Gastrocnemius medialis (tissue), 4 donors: ENCODE measurements at regions not wholly inside any gene's neighbourhood (a gene's known extent, or its start where the extent isn't known, plus 50 kb on each side); places are given as distances from the start of the nearest gene placed in this dataset.

Experiments used
- ATAC-seq, 2 donors: fragments of 150-250 bp; one replicate each; pipeline ENCODE4 v1.9.1; 2016
- DNase-seq, 2 donors: peaks; one replicate each; pipeline ENCODE4 v3.0.0-alpha.2; 2019
- H3K27ac ChIP-seq, 4 donors: fragments of 200-600 bp; sonication (generic); 1 replicate in 1 of 4; 2 replicates in 3 of 4; pipeline ENCODE4 v1.5.1; 2016 to 2018; ENCODE audit warnings: mild to moderate bottlenecking in 2 of 4, moderate library complexity in 1 of 4
- H3K27me3 ChIP-seq, 3 donors: fragments of 200-600 bp; sonication (generic) in 2 of 3; 1 replicate in 1 of 3; 2 replicates in 2 of 3; pipeline versions ENCODE4 v1.5.1 to v1.6.0; 2016 to 2019; ENCODE audit warnings: mild to moderate bottlenecking in 1 of 3, moderate library complexity in 1 of 3
- H3K36me3 ChIP-seq, 2 donors: fragments of 200-600 bp; sonication (generic) in 1 of 2; one replicate each; pipeline ENCODE4 v1.5.1; 2017 to 2018
- H3K4me1 ChIP-seq, 2 donors: fragments of 200-600 bp; sonication (generic) in 1 of 2; one replicate each; pipeline ENCODE4 v1.5.1; 2016 to 2017; ENCODE audit warnings: mild to moderate bottlenecking in 2 of 2
- H3K4me3 ChIP-seq, 4 donors: fragments of 200-600 bp; sonication (generic) in 3 of 4; 1 replicate in 1 of 4; 2 replicates in 3 of 4; pipeline ENCODE4 v1.5.1; 2016 to 2019; ENCODE audit warnings: mild to moderate bottlenecking in 2 of 4
- H3K9me3 ChIP-seq, 3 donors: fragments of 200-600 bp; sonication (generic) in 2 of 3; 1 replicate in 1 of 3; 2 replicates in 2 of 3; pipeline ENCODE4 v1.5.1; 2016 to 2019
- POLR2A ChIP-seq, 2 donors: fragments of 450-650 bp; IDR thresholded peaks; one replicate each; pipeline ENCODE4 v1.6.1; 2017; ENCODE audit warnings: antibody characterized with exemption in 2 of 2, mild to moderate bottlenecking in 2 of 2, moderate library complexity in 2 of 2
- in situ Hi-C, 4 donors: fragments of 200-750 bp; cut with MboI; loops; one replicate each; pipeline versions ENCODE4 v1.15.0 to v1.8.0; 2017; ENCODE audit warnings: low sequenced_read_pairs in 4 of 4
- intact Hi-C: fragments of 100-400 bp; cut with DNase I; formaldehyde crosslinking; loops from one replicate; pipeline ENCODE4 v1.15.1; 2023; ENCODE audit warnings: low total_unique reads
- TF ChIP-seq, protein P1 (sequence below), 5 experiments: fragments of 450-650 bp in 3 of 5; fragments of 200-600 bp in 2 of 5; sonication (generic) in 2 of 5; IDR thresholded peaks in 4 of 5; conservative IDR thresholded peaks in 1 of 5; 1 replicate in 4 of 5; 2 replicates in 1 of 5; pipeline ENCODE4 v1.5.1; 2016 to 2019; ENCODE audit warnings: antibody characterized with exemption in 5 of 5, mild to moderate bottlenecking in 3 of 5, moderate library complexity in 3 of 5

DNA sequence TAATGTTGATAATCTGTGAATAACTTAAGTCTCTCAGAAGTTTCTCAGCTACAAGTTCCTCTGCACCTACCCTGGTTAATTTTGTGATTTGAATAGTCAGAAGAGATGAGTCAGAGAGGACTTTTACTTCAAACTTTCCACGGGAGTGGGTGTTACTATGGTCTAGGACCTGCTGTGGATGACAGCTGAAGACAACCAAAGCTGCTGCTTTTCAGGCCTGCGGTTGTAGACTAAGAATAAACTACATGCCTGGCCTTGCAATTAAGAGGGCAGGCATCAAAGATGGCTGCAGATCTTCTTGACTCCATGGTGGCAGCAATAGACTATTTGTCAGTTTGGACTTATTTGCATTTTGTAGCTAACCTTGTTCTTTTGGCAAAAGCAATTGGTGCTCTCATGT lies 227.1 kb upstream of the KRR1 start:
- ATAC-seq (no peak), DNase-seq (no peak)
- Histone ChIP-seq H3K4me3 (no peak overlapping the region), H3K27ac (no peak overlapping the region), H3K36me3 (no peaks in the 10 kb centered on the region), H3K4me1 (no peaks in the 10 kb centered on the region), H3K9me3 (no peaks in the 10 kb centered on the region), H3K27me3 (no peaks in the 10 kb centered on the region)
- intact Hi-C loops = no loop called here
- in situ Hi-C loops = no loop called here
- TF ChIP-seq, protein P1, sequence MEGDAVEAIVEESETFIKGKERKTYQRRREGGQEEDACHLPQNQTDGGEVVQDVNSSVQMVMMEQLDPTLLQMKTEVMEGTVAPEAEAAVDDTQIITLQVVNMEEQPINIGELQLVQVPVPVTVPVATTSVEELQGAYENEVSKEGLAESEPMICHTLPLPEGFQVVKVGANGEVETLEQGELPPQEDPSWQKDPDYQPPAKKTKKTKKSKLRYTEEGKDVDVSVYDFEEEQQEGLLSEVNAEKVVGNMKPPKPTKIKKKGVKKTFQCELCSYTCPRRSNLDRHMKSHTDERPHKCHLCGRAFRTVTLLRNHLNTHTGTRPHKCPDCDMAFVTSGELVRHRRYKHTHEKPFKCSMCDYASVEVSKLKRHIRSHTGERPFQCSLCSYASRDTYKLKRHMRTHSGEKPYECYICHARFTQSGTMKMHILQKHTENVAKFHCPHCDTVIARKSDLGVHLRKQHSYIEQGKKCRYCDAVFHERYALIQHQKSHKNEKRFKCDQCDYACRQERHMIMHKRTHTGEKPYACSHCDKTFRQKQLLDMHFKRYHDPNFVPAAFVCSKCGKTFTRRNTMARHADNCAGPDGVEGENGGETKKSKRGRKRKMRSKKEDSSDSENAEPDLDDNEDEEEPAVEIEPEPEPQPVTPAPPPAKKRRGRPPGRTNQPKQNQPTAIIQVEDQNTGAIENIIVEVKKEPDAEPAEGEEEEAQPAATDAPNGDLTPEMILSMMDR (IDR thresholded peaks at IDR 0.05 in 4 of 5, conservative IDR thresholded peaks at IDR 0.05 in 1 of 5) = no peak
- TF ChIP-seq POLR2A (IDR thresholded peaks at IDR 0.05) = no peak

DNA sequence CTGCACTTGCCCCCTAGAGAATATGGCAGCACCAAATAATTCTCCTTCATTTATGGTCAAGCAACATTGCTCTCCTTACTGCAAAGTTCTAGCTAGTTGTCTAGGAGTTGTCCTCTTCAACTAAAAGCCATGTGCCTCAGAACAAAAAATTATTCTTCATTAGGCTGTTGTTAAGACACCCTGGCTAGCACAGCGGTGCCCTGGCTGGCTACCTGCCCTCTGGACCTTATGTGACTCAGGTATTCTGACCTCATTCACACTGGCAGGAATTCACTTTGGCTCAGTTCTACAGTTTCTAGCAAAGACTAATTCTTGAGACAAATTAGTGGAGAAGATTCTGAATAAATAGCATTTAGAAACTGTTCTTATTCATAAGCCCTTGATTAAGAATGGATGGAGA lies 224.4 kb upstream of the KRR1 start:
- Histone ChIP-seq H3K4me3 (no peak overlapping the region), H3K9me3 (no peaks in the 10 kb centered on the region), H3K4me1 (no peaks in the 10 kb centered on the region), H3K36me3 (no peaks in the 10 kb centered on the region), H3K27ac (no peak overlapping the region), H3K27me3 (no peaks in the 10 kb centered on the region)
- intact Hi-C loops = no loop called here
- DNase-seq (no peak), ATAC-seq (no peak)
- no peak for TF ChIP-seq POLR2A (IDR thresholded peaks at IDR 0.05)
- TF ChIP-seq, protein P1 (IDR thresholded peaks at IDR 0.05 in 4 of 5, conservative IDR thresholded peaks at IDR 0.05 in 1 of 5) = no peak
- in situ Hi-C loops = no loop called here

DNA sequence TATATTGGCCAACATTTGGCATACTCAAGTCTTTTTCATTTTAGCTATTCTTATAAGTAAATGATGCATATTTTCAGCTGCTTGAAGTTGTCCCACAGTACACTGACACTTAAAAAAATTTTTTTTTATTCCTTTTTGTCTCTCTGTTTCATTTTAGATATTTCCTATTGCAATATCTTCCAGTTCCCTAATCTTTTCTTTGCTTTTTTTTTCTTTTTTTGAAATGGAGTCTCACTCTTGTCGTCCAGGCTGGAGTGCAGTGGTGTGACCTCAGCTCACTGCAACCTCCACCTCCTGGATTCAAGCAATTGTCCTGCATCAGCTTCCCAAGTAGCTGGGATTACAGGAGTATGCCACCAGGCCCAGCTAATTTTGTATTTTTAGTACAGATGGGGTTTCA lies 217.4 kb upstream of the KRR1 start:
- ATAC-seq (no peak), DNase-seq (no peak)
- Histone ChIP-seq H3K36me3 (no peaks in the 10 kb centered on the region), H3K9me3 (no peaks in the 10 kb centered on the region), H3K27me3 (no peaks in the 10 kb centered on the region), H3K27ac (no peak overlapping the region), H3K4me3 (no peak overlapping the region), H3K4me1 (peaks cover 0 to 14% of the 10 kb centered on the region in 2 donors)
- TF ChIP-seq, protein P1 (IDR thresholded peaks at IDR 0.05 in 4 of 5, conservative IDR thresholded peaks at IDR 0.05 in 1 of 5) = no peak
- no peak for TF ChIP-seq POLR2A (IDR thresholded peaks at IDR 0.05)
- intact Hi-C loops = no loop called here
- in situ Hi-C loops = no loop called here

DNA sequence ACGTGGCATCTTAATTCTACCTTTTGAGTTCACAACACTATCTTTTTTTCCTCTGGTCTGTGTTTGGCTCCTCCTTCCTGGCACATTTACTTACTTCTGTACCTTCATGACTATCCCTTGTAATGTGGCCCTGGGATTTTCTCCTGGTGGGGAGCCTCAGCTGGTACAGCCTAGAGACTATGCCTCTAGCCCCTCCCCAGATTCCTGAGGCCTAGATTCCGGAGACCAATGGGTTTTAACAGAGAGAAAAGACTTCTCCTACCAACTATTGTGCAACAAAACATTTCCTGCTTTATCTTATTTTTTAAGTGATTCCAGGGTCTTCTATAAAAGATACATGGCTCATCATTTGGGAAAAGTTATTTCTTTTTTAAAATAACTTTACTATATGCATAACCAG lies 216.2 kb upstream of the KRR1 start:
- Histone ChIP-seq H3K4me1 (peaks cover 0 to 24% of the 10 kb centered on the region in 2 donors), H3K4me3 (no peak overlapping the region), H3K36me3 (no peaks in the 10 kb centered on the region), H3K9me3 (no peaks in the 10 kb centered on the region), H3K27me3 (no peaks in the 10 kb centered on the region), H3K27ac (no peak overlapping the region)
- no peak for TF ChIP-seq POLR2A (IDR thresholded peaks at IDR 0.05)
- TF ChIP-seq, protein P1 (IDR thresholded peaks at IDR 0.05 in 4 of 5, conservative IDR thresholded peaks at IDR 0.05 in 1 of 5) = no peak
- in situ Hi-C loops = no loop called here
- DNase-seq = no peak
- intact Hi-C loops = no loop called here
- ATAC-seq = no peak

DNA sequence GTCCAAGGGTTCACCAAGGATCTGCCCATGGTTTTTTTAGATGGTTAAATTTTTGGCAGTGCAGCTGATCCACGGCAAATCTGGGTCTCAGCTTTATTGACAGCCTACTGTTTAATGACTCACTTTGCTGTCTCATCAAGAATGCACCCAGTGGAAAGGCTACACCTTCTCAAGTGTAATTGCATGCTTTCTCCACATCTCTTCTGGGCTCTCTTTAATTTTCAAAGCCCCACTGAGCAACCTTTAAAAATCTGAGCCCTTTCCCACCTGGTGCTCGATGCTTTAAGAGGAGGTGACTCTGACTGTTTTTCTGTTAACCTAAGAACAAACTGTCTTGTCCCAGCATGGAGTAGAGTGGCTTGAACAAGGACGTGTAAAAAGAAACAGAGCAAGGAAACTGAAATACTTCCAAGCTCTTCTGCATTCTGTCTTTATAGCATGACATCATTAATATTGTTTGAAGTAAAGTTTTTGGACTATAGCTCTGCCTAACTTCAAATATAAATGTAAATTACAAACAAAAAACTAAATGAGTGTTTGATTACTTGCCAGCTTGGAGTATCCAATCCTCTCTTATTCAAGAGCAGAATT lies 214.2 kb upstream of the KRR1 start:
- Histone ChIP-seq H3K36me3 (no peaks in the 10 kb centered on the region), H3K27ac (peak overlapping the region; percentile 33 to 58 (median 50)), H3K4me3 (peak overlapping the region in 1 of 4 donors; percentile 15), H3K4me1 (peaks cover 10 to 44% of the 10 kb centered on the region in 2 donors), H3K27me3 (no peaks in the 10 kb centered on the region), H3K9me3 (no peaks in the 10 kb centered on the region)
- in situ Hi-C loops (no loop called here), intact Hi-C loops (no loop called here)
- TF ChIP-seq, protein P1 (IDR thresholded peaks at IDR 0.05 in 4 of 5, conservative IDR thresholded peaks at IDR 0.05 in 1 of 5) = no peak
- TF ChIP-seq POLR2A (IDR thresholded peaks at IDR 0.05) = no peak
- peak; percentile 53 to 57 for ATAC-seq
- no peak for DNase-seq
